Muscle layer of colon (tissue), 2 donors: ENCODE measurements at regions not wholly inside any gene's neighbourhood (a gene's known extent, or its start where the extent isn't known, plus 50 kb on each side); places are given as distances from the start of the nearest gene placed in this dataset.

Experiments used
- H3K27ac ChIP-seq: one replicate; pipeline ENCODE4 v1.7.0; 2013; ENCODE audit warnings: low read depth, mild to moderate bottlenecking, low read length, moderate library complexity
- H3K27me3 ChIP-seq, 2 donors: one replicate each; pipeline ENCODE4 v1.7.0; 2013; ENCODE audit warnings: low read length in 2 of 2, mild to moderate bottlenecking in 2 of 2; ENCODE audit not compliant: insufficient read depth in 2 of 2, control insufficient read depth in 1 of 2
- H3K36me3 ChIP-seq: one replicate; pipeline ENCODE4 v1.7.0; 2013; ENCODE audit warnings: mild to moderate bottlenecking, low read length; ENCODE audit not compliant: insufficient read depth
- H3K4me1 ChIP-seq: one replicate; pipeline ENCODE4 v1.7.0; 2013; ENCODE audit warnings: mild to moderate bottlenecking, low read length; ENCODE audit not compliant: insufficient read depth
- H3K4me3 ChIP-seq, 2 donors: one replicate each; pipeline ENCODE4 v1.7.0; 2013; ENCODE audit warnings: low read length in 2 of 2, low read depth in 1 of 2, mild to moderate bottlenecking in 1 of 2, moderate library complexity in 1 of 2
- H3K9ac ChIP-seq: one replicate; pipeline ENCODE4 v1.7.0; 2013; ENCODE audit warnings: low read length
- H3K9me3 ChIP-seq: one replicate; pipeline ENCODE4 v1.7.0; 2013; ENCODE audit warnings: mild to moderate bottlenecking, low read length
- donor health status: abdominal sarcoma.
- donor health status: Adenocarcinoma of cecum.

DNA sequence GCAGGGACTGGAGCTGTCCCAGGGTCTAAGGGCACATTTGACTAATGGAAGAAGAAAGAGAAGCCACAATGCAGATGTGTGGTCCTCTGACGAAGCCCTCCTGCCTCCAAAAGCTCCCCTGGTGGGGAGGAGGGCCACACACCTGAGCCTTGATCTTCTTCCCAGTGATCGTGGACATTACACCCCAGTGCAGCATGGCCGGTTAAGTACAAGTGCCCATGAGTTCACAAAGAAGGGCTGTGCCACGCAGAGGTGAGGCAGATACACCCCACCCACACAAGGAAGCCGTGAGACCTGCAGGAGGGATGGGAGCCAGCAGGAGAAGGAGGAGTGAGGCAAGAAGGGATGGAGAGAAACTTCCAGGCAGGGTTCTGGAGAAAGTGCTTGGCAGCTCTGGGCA, 199.0 kb upstream of the MVB12B start:
- H3K4me1 ChIP-seq = peaks cover 21% of the 10 kb centered on the region
- H3K9ac ChIP-seq = no peak overlapping the region
- H3K27me3 ChIP-seq = no peaks in the 10 kb centered on the region
- no peaks in the 10 kb centered on the region for H3K9me3 ChIP-seq
- H3K27ac ChIP-seq = no peak overlapping the region
- H3K36me3 ChIP-seq = no peaks in the 10 kb centered on the region
- no peak overlapping the region for H3K4me3 ChIP-seq

DNA sequence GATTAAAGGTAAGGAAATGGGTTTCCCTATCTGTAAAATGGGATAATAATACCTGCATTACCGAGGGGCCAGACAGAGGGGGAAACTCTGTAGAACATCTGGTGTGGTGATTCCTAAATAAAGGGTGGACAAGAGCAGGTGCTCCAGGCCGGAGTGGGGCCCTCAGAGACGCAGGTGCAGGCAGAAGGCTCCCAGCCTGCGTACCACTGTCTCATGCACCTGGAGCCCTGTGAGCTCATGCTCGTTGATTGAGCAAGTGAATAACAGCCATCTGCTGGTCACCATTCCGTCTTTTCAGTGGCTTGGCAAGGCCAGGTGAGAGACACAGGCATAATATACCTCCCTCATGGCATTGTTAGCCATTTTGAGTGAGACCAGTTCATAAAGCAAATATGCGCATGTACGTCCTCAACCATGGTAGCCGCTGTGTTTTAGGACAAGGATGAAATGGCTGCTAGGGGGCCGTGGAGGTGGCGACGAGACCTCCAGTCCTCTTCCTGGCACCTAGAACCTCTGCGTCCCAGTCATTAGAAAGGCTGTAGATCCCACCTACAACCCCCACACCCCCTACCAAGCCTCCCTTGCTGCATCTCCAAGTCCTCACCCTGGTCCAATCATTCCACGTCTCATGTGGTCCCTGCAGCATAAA, 198.0 kb upstream of the MVB12B start:
- H3K4me1 ChIP-seq = peaks cover 21% of the 10 kb centered on the region
- no peak overlapping the region for H3K4me3 ChIP-seq
- no peak overlapping the region for H3K27ac ChIP-seq
- no peaks in the 10 kb centered on the region for H3K9me3 ChIP-seq
- no peaks in the 10 kb centered on the region for H3K27me3 ChIP-seq
- no peaks in the 10 kb centered on the region for H3K36me3 ChIP-seq
- H3K9ac ChIP-seq = no peak overlapping the region

DNA sequence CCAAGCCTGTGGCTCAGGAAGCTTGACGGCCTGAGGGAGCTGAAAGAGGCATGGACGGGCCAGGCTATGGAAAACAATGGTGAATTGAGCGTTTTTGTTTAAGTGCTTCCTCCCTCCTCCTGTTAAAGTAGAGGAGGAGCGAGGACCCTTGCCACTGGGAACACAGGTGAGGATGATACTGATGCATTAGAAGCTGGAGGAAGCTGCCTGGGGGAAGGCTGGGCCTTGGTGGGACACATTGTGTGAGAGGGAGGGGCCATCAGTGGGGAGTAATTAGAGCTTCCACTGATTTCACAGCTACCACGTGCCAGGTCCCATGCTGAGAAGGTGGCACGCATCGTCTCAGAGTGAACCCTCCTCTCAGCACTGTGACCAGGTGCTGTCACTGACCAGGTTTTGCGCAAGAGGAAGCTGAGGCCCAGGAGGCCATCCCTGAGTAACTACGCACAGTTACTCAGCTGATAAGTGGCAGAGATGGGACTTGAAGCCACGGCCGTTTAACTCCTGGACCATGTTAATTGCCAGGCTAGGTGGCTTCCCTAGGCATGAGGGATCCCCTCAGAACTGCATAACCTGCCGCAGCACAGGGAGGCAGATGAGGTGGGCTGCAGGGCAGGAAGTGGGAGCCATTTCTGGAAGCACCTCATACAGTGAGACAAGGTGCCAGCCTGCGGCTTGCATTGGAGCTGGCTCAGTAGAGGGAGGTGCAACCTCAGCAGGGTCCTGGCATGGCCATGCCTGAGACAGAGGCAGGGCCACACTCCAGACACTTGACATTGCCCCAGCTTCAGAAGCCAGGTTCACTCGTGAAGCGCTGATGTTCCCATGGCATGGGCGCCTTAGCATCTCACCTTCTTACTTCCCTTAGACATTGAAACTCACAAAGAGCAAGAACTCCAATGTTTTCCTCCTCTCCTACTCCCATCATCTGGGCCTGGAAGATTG, 195.3 kb upstream of the MVB12B start:
- Histone ChIP-seq H3K4me1 (peaks cover 5% of the 10 kb centered on the region), H3K9me3 (no peaks in the 10 kb centered on the region), H3K9ac (no peak overlapping the region), H3K4me3 (no peak overlapping the region), H3K27ac (no peak overlapping the region), H3K36me3 (no peaks in the 10 kb centered on the region), H3K27me3 (no peaks in the 10 kb centered on the region)

DNA sequence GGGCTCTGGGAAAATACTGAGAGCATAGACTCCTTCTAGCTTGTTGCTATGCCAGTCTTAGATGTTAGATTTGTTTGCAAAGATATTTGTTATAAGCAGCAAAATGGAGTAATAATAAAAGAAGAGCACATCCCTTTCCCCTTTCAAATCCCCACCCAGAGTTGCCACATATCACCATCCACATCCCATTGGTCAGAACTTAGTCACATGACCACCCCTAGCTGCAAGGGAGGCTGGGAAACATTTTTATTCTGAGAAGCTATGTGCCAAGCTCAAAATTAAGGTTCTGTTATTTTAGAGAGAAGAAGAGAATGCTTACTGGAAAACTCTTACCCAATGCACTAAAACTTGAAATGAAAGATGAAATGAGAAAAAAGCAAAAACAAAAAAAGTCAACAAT, 193.9 kb upstream of the MVB12B start:
- Histone ChIP-seq H3K27ac (no peak overlapping the region), H3K9me3 (no peaks in the 10 kb centered on the region), H3K27me3 (no peaks in the 10 kb centered on the region), H3K9ac (no peak overlapping the region), H3K4me3 (no peak overlapping the region), H3K36me3 (no peaks in the 10 kb centered on the region), H3K4me1 (no peaks in the 10 kb centered on the region)

DNA sequence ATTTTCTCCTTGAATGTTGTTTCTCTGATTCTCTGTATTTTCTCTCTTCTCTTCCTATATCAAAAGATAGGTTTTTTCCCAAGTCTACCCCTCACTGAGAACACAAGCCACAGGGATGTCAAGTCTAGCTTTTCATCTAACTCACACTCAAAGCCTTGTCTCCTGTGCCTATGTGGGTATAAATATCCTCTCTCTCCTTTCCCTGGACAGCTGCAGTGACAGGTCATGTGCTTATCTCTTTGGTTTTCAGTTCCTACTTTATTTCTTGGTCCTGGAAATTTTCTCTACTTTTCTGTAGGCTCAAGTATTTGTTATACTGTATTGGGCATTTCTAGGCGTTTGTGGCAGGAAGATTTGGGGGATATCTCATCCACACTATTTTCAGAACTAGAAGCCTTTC, 182.4 kb upstream of the MVB12B start:
- H3K4me1 ChIP-seq = no peaks in the 10 kb centered on the region
- H3K36me3 ChIP-seq = no peaks in the 10 kb centered on the region
- H3K27ac ChIP-seq = no peak overlapping the region
- no peaks in the 10 kb centered on the region for H3K9me3 ChIP-seq
- no peak overlapping the region for H3K9ac ChIP-seq
- no peaks in the 10 kb centered on the region for H3K27me3 ChIP-seq
- no peak overlapping the region for H3K4me3 ChIP-seq

DNA sequence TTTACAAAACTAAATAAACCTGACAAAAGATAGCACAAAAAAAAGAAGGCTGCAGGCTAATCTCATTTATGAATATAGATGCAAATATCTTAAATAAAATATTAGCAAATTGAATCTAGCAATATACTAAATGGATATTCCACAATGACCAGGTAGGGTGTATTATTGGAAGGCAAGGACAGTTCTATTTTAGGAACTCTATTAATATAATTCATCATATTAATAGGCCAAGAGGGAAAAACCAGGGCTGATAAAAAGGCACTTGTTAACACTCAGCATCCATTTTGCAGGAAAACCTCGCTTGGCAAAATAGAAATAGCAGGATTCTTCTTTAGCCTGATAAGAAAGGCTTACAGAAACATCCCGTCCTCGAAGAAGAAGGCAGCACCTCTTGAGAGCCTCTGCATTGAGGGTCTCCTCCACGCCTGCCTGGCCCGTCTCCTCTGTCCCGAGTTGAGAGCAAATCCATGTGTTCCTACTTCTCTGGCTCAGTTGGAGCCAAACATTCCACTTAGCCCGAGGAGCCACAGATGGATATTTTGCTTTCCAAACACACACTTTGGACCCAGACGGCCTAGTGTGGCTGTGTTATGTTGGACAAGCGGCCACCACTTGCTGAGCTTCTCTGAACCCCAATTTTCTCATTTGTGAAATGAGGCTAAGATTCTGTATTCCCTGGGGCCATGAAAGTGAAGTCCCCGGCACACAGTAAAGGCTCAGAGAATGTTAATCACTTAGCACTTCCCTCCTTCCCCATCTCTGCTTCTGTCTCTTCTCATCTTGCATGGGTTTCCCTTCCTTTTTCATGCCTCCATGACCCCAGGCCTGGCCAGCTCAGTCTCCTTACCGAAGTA, 181.8 kb upstream of the MVB12B start:
- Histone ChIP-seq H3K4me1 (no peaks in the 10 kb centered on the region), H3K27ac (no peak overlapping the region), H3K9me3 (no peaks in the 10 kb centered on the region), H3K27me3 (no peaks in the 10 kb centered on the region), H3K36me3 (no peaks in the 10 kb centered on the region), H3K9ac (no peak overlapping the region), H3K4me3 (no peak overlapping the region)

DNA sequence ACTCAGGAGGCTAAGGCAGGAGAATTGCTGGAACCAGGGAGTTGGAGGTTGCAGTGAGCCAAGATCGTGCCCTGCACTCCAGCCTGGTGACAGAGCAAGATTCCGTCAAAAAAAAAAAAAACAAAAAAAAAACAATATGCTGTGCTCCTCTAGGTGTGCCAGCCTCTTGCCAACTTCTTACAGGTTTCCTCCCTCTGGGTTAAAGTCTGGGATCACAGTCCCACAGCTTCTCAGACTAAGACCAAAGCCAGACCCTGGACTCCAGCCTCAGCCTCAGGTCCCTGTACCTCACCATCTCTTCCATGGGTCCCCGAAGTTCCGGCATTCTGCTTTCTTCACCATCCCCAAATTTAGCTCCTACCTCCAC, 180.8 kb upstream of the MVB12B start:
- no peaks in the 10 kb centered on the region for H3K4me1 ChIP-seq
- H3K9ac ChIP-seq = no peak overlapping the region
- no peaks in the 10 kb centered on the region for H3K9me3 ChIP-seq
- H3K36me3 ChIP-seq = no peaks in the 10 kb centered on the region
- H3K4me3 ChIP-seq = no peak overlapping the region
- H3K27ac ChIP-seq = no peak overlapping the region
- no peaks in the 10 kb centered on the region for H3K27me3 ChIP-seq

DNA sequence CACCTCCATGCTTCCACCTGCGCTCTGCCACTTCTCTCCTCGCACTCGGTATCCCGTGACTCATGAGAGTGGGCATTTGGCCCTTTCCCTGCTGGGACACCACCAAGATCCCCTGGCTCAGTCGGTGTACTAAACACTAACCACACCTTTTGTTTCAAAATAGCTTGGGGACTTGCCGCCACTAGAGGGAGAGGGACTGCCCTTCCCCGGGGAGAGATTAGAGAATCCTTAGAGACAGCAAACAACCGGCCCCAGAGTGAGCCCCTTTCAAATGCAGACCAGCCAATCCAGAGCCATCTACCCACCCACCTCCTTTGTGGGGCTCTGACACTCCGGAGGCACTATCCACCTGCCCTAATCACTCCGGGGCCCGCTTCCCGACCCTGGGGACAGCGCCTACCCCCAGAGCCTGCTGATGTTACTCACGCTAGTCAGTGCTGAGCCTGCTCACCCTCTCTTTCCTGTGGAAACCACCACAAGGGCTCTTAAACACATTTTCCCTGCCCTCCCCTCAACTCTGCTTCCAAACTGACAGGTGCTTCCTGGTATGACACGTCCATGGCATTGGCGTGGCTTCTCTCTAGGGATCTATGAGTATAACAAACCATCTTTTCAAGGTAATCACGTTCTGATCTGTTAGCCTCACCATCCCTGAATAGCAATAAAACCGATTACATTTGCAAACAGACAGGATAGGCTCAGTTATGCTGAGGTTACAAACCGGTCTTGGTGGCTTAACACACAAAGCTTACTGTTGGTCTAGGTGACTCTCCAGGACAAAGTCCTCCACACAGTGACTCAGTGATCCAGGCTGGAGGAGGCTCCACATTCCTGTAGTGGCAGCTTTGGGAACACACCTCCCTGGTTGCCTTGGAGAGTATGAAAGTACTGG, 180.1 kb upstream of the MVB12B start:
- no peak overlapping the region for H3K9ac ChIP-seq
- no peaks in the 10 kb centered on the region for H3K36me3 ChIP-seq
- H3K9me3 ChIP-seq = no peaks in the 10 kb centered on the region

DNA sequence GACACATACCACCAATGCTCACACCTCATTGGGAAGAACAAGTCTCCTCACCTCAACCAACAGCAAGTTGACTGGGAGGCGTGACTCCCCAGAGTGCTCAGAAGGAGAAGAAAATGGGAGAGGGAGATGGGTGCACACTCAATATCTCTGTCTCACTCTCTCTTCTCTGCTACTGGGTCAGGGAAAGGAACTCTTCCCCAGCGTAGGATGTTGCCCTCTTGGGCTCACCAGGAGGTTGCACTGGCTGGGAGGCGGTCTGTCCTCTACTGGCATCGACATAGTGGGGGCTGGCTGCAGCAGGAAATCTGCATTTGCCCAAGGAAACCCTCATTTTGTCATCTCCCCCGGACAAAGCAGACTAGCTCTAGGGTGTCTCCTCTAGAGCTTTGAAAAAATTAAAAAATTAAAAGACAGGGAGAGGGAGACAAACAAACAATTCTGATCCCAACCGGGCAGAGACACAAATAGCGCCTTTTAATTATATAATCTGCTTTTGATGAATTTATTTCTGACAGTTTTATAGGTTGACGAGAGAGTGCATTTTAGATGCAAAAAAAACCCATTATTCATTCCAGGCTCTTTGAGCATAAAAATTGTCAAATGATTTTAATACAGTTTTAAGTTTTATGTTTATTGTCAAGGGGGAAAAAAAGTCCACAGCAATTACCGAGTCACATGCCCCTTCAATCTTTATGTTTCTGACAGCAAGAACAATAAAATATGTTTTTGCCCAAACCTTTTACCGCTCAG, 179.3 kb upstream of the MVB12B start:
- H3K4me3 ChIP-seq = no peak overlapping the region
- H3K9ac ChIP-seq = no peak overlapping the region
- peaks cover 11% of the 10 kb centered on the region for H3K4me1 ChIP-seq
- H3K27ac ChIP-seq = no peak overlapping the region
- H3K9me3 ChIP-seq = no peaks in the 10 kb centered on the region
- H3K36me3 ChIP-seq = no peaks in the 10 kb centered on the region
- H3K27me3 ChIP-seq = no peaks in the 10 kb centered on the region

More for the DNA sequence above, 180.1 kb upstream of the MVB12B start:
- Histone ChIP-seq H3K27ac (no peak overlapping the region), H3K4me1 (peaks cover 5% of the 10 kb centered on the region), H3K27me3 (no peaks in the 10 kb centered on the region), H3K4me3 (no peak overlapping the region)
